ENCODE measurements at regions not wholly inside any gene's neighbourhood (a gene's known extent, or its start where the extent isn't known, plus 50 kb on each side); places are given as distances from the start of the nearest gene placed in this dataset.

DNA sequence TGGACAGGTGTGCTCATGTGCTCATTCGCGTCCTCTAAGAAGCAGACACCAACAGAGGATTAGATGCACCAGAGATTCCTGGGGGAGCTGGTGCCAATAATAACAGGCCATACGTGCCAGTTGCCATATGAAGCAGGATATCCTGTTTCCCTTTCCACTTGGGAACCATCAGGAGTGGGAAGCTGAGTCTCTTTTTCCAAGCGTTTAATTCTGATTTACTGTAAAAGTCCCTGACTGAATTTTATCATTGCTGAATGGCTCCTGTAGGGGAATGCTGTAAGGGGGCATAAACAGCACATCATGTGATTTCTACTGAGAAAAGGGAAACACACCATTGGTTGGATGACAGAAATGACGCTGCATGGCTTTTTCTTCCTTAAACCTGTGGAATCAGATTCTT lies 113.3 kb downstream of the IRF8 start:
- Histone ChIP-seq H3K27ac (ENCODE audit: low read depth, low read length) (no peak overlapping the region), H3K4me1 (ENCODE audit: control insufficient read depth, insufficient read depth, low read length) (no peaks in the 10 kb centered on the region), H3K4me3 (ENCODE audit: low read length) (no peak overlapping the region), H3K9ac (ENCODE audit: low read length) (no peak overlapping the region), H3K36me3 (ENCODE audit: control insufficient read depth, insufficient read depth, low read length) (no peaks in the 10 kb centered on the region), H3K27me3 (ENCODE audit: control insufficient read depth, insufficient read depth, low read length) (no peaks in the 10 kb centered on the region)

- Histone ChIP-seq H3K4me1 (ENCODE audit: control insufficient read depth, insufficient read depth, low read length) (peaks cover 12% of the 10 kb centered on the region), H3K4me3 (ENCODE audit: low read length) (no peak overlapping the region), H3K27ac (ENCODE audit: low read depth, low read length) (no peak overlapping the region), H3K36me3 (ENCODE audit: control insufficient read depth, insufficient read depth, low read length) (no peaks in the 10 kb centered on the region), H3K9ac (ENCODE audit: low read length) (no peak overlapping the region), H3K27me3 (ENCODE audit: control insufficient read depth, insufficient read depth, low read length) (no peaks in the 10 kb centered on the region)
Observed at GRCh38 chr16:86013867-86014266, 114.9 kb downstream of the IRF8 start.

- Histone ChIP-seq H3K4me1 (ENCODE audit: control insufficient read depth, insufficient read depth, low read length) (peaks cover 15% of the 10 kb centered on the region), H3K4me3 (ENCODE audit: low read length) (no peak overlapping the region), H3K27ac (ENCODE audit: low read depth, low read length) (no peak overlapping the region), H3K27me3 (ENCODE audit: control insufficient read depth, insufficient read depth, low read length) (peaks cover 2% of the 10 kb centered on the region), H3K9ac (ENCODE audit: low read length) (no peak overlapping the region), H3K36me3 (ENCODE audit: control insufficient read depth, insufficient read depth, low read length) (no peaks in the 10 kb centered on the region)
Observed at GRCh38 chr16:86015606-86016005, 116.6 kb downstream of the IRF8 start.

DNA sequence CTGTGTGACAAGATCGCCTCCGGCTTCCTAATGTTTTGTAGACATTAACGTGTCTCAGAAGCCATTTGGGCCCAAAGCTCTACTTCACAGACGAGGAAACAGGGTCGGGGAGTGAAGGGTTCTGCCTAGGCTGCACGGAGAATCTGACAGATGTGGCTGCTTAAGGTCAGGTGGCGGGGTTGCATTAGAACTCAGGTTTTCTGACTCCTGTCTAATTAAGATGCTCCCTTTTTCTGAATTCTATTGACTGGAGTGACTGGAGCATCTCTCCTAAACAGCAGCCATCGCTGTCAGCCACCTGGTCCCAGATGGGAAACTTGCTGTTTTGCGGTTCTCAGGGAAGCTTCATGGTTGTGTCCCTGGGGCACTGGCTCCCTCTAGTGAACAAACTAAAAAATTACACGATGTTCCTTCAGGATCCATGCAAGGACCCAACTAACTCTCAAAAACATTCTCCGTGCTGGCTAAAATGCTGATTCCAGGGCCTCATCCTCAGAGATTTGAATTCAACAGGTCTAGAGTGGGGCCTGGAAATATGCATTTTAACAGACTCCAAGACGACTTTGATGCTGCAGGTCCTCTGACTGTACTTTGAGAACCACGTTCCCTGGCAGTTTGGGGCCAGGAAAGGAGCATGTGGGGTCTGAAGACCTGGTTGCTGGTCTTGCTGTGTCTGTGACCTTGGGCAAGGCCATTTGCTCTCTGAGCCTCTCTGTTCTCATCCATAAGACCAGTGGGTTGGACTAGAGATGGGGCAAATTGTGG lies 117.4 kb downstream of the IRF8 start:
- H3K27ac ChIP-seq (ENCODE audit: low read depth, low read length) = no peak overlapping the region
- H3K36me3 ChIP-seq (ENCODE audit: control insufficient read depth, insufficient read depth, low read length) = no peaks in the 10 kb centered on the region
- no peak overlapping the region for H3K9ac ChIP-seq (ENCODE audit: low read length)
- no peak overlapping the region for H3K4me3 ChIP-seq (ENCODE audit: low read length)
- H3K27me3 ChIP-seq (ENCODE audit: control insufficient read depth, insufficient read depth, low read length) = peaks cover 2% of the 10 kb centered on the region
- H3K4me1 ChIP-seq (ENCODE audit: control insufficient read depth, insufficient read depth, low read length) = peaks cover 15% of the 10 kb centered on the region

DNA sequence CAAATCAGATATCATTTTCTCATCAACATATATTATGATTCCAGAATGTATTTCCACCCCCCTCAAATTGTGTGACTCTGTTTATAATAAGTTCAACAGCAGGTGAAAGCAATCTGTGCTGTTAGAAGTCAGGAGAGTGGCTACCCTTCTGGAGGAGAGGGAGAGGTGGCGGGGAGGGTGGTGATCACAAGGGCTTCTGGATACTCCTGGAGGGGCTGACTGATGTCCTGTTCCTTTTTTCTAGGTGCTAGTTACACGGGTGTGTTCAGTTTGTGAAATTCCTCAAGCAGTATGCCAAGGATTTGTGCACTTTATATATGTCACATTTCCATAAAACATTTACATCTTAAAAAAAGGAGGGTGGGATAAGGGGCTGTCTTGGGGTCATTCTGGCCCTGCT lies 119.1 kb downstream of the IRF8 start:
- no peak overlapping the region for H3K4me3 ChIP-seq (ENCODE audit: low read length)
- no peak overlapping the region for H3K27ac ChIP-seq (ENCODE audit: low read depth, low read length)
- H3K27me3 ChIP-seq (ENCODE audit: control insufficient read depth, insufficient read depth, low read length) = peaks cover 2% of the 10 kb centered on the region

DNA sequence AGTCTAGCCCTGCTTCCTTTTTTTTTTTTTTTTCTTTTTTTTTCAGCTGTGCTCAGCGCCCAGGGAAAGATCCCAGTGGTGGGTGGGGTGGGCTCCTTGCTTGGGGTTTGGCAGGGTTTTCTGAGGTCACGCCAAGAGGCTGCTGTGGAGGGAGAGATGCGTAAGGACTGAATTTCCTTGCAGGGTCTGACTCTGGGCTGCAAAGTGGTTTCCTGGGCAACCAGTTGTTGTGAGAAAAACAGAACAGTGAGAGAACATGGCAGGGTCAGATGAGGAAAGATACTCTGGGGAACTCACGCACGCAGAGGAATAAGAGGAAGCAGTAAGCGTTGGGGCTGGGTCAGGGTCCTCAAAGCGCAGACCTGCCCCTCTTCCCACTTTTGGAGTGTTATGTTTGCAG lies 119.5 kb downstream of the IRF8 start:
- peaks cover 2% of the 10 kb centered on the region for H3K27me3 ChIP-seq (ENCODE audit: control insufficient read depth, insufficient read depth, low read length)
- H3K27ac ChIP-seq (ENCODE audit: low read depth, low read length) = peak overlapping the region; percentile 57
- no peak overlapping the region for H3K4me3 ChIP-seq (ENCODE audit: low read length)

More for the DNA sequence above, 119.1 kb downstream of the IRF8 start:
- H3K36me3 ChIP-seq (ENCODE audit: control insufficient read depth, insufficient read depth, low read length) = no peaks in the 10 kb centered on the region
- no peak overlapping the region for H3K9ac ChIP-seq (ENCODE audit: low read length)
- peaks cover 15% of the 10 kb centered on the region for H3K4me1 ChIP-seq (ENCODE audit: control insufficient read depth, insufficient read depth, low read length)

DNA sequence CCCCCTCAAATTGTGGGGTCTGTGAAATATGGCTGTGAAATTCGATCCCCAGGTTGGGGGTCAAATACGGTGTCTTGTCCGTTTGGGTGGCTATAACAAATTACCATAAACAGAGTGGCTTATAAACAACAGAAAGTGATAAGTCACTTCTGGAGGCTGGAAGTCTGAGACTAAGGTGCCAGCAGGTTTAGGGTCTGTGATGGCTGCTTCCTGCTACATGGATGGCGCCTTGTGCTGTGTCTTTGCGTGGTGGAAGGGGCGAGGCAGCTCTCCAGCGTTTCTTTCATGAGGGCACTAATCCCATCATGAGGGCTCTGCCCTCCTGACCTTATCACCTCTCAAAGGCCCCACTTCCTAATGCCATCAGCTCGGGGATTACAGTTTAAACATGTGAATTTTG lies 120.0 kb downstream of the IRF8 start:
- H3K27me3 ChIP-seq (ENCODE audit: control insufficient read depth, insufficient read depth, low read length) = peaks cover 2% of the 10 kb centered on the region
- H3K36me3 ChIP-seq (ENCODE audit: control insufficient read depth, insufficient read depth, low read length) = no peaks in the 10 kb centered on the region

More for the DNA sequence above, 119.5 kb downstream of the IRF8 start:
- Histone ChIP-seq H3K36me3 (ENCODE audit: control insufficient read depth, insufficient read depth, low read length) (no peaks in the 10 kb centered on the region), H3K9ac (ENCODE audit: low read length) (no peak overlapping the region), H3K4me1 (ENCODE audit: control insufficient read depth, insufficient read depth, low read length) (peaks cover 15% of the 10 kb centered on the region)

GRCh38 chr16:86019446-86020047 lies 120.6 kb downstream of the IRF8 start:
- no peak overlapping the region for H3K9ac ChIP-seq (ENCODE audit: low read length)
- H3K36me3 ChIP-seq (ENCODE audit: control insufficient read depth, insufficient read depth, low read length) = no peaks in the 10 kb centered on the region
- peaks cover 15% of the 10 kb centered on the region for H3K4me1 ChIP-seq (ENCODE audit: control insufficient read depth, insufficient read depth, low read length)
- peak overlapping the region; percentile 15 for H3K27ac ChIP-seq (ENCODE audit: low read depth, low read length)
- peaks cover 2% of the 10 kb centered on the region for H3K27me3 ChIP-seq (ENCODE audit: control insufficient read depth, insufficient read depth, low read length)
- H3K4me3 ChIP-seq (ENCODE audit: low read length) = no peak overlapping the region

More for the DNA sequence above, 120.0 kb downstream of the IRF8 start:
- Histone ChIP-seq H3K4me1 (ENCODE audit: control insufficient read depth, insufficient read depth, low read length) (peaks cover 15% of the 10 kb centered on the region), H3K9ac (ENCODE audit: low read length) (no peak overlapping the region), H3K4me3 (ENCODE audit: low read length) (no peak overlapping the region), H3K27ac (ENCODE audit: low read depth, low read length) (peak overlapping the region; percentile 57)

DNA sequence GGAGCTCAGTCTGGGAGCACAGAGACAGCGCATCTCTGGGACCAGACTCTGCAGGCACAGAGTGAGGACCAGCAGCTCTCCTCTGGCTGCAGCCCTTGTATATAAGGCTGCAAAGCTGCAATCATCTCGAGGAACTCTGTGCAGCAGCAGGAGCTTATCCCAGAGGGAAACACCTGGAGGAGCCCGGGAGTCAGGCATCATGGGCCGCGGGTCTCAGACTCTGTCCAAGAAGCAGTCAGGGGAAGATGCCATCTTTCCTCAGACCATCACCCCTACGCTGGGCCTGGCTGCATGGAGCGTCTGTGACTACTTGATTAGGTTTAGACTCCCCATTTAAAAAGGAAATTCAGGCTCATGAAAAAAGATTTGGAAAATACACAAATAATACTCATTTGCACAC lies 122.0 kb downstream of the IRF8 start:
- no peak overlapping the region for H3K27ac ChIP-seq (ENCODE audit: low read depth, low read length)
- no peak overlapping the region for H3K9ac ChIP-seq (ENCODE audit: low read length)
- no peak overlapping the region for H3K4me3 ChIP-seq (ENCODE audit: low read length)
- peaks cover 2% of the 10 kb centered on the region for H3K27me3 ChIP-seq (ENCODE audit: control insufficient read depth, insufficient read depth, low read length)
- H3K4me1 ChIP-seq (ENCODE audit: control insufficient read depth, insufficient read depth, low read length) = peaks cover 15% of the 10 kb centered on the region
- H3K36me3 ChIP-seq (ENCODE audit: control insufficient read depth, insufficient read depth, low read length) = no peaks in the 10 kb centered on the region

DNA sequence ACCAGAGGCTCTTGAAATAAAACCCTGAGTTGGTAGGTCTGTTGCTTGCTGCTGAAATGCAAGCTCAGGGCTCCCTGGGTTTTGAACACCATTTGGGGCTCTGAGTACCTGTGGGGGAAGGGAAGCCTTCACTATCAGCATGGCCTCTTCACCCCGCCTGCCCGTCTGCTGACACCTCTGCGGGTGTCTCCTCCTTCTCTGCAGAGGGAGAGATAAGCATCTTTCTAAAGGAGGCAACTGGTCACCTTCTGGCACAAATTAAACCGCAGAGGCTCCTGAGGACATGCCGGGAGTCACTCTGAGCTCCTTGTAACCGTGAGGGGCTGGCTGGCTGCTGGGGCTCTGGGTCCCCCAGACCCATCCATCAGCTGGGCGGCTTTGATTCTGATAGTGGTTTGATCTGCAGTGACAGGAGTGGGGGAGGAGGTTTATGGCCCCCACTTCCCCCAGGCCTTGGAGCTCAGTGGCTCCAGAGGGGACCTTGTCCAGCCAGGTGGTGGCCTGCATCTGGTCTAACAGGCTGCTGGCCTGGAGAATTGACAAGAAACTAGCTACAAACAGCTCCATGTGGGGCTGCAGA lies 123.5 kb downstream of the IRF8 start:
- H3K27me3 ChIP-seq (ENCODE audit: control insufficient read depth, insufficient read depth, low read length) = peaks cover 2% of the 10 kb centered on the region
- H3K27ac ChIP-seq (ENCODE audit: low read depth, low read length) = no peak overlapping the region
- H3K9ac ChIP-seq (ENCODE audit: low read length) = no peak overlapping the region
- H3K4me3 ChIP-seq (ENCODE audit: low read length) = no peak overlapping the region
- H3K36me3 ChIP-seq (ENCODE audit: control insufficient read depth, insufficient read depth, low read length) = no peaks in the 10 kb centered on the region
- H3K4me1 ChIP-seq (ENCODE audit: control insufficient read depth, insufficient read depth, low read length) = peaks cover 15% of the 10 kb centered on the region

DNA sequence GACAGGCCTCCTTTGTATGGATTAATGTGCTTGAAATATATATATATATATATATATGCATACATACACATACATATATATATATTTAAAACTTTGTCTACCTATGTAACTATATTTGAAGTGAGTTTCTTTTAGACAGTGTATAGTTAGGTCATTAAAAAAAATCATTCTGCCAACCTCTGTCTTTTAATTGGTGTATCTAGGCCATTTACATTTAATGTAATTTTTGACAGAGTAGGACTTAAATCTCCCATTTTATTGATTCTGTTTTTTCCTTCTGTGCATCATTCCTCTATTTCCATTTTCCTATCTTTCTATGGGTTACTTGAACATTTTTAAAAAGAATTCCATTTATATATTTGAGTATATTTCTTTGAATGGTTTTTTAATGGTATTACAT lies 125.2 kb downstream of the IRF8 start:
- no peak overlapping the region for H3K27ac ChIP-seq (ENCODE audit: low read depth, low read length)
- H3K27me3 ChIP-seq (ENCODE audit: control insufficient read depth, insufficient read depth, low read length) = peaks cover 2% of the 10 kb centered on the region
- peaks cover under 1% of the 10 kb centered on the region for H3K4me1 ChIP-seq (ENCODE audit: control insufficient read depth, insufficient read depth, low read length)
- H3K4me3 ChIP-seq (ENCODE audit: low read length) = no peak overlapping the region
- no peaks in the 10 kb centered on the region for H3K36me3 ChIP-seq (ENCODE audit: control insufficient read depth, insufficient read depth, low read length)
- no peak overlapping the region for H3K9ac ChIP-seq (ENCODE audit: low read length)

GRCh38 chr16:86025706-86026105 lies 126.7 kb downstream of the IRF8 start:
- Histone ChIP-seq H3K27ac (ENCODE audit: low read depth, low read length) (no peak overlapping the region), H3K27me3 (ENCODE audit: control insufficient read depth, insufficient read depth, low read length) (no peaks in the 10 kb centered on the region), H3K9ac (ENCODE audit: low read length) (no peak overlapping the region)

More at GRCh38 chr16:86025706-86026105, 126.7 kb downstream of the IRF8 start:
- H3K36me3 ChIP-seq (ENCODE audit: control insufficient read depth, insufficient read depth, low read length) = no peaks in the 10 kb centered on the region
- H3K4me1 ChIP-seq (ENCODE audit: control insufficient read depth, insufficient read depth, low read length) = peaks cover 2% of the 10 kb centered on the region
- no peak overlapping the region for H3K4me3 ChIP-seq (ENCODE audit: low read length)

Data from rectal smooth muscle tissue (tissue), 1 donor.